ENCODE measurements at regions not wholly inside any gene's neighbourhood (a gene's known extent, or its start where the extent isn't known, plus 50 kb on each side); places are given as distances from the start of the nearest gene placed in this dataset.

DNA sequence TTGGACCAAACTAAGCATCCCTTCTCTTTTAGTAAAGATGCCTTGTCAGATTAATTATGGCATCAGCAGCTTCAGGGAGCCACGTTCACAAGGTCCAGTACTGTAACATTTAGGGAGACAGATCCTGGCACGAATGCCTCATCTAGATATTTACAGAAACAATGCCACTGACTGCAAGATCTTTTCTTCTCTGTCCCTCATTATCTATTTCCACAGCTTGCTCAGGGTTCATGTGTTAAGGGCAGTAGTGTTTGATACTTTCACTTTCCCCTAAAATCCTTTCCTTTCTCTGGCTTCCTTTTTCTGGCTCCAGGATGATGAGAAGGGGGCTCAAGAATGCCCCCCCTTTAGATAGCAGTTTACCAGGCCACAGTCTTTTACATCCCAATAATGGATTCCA, 393.9 kb downstream of the BCL11A start:
- TF ChIP-seq POLR2A (IDR thresholded peaks at IDR 0.05) (no peak), POLR2AphosphoS5 (IDR thresholded peaks at IDR 0.05) (no peak)
- TF ChIP-seq, protein P1, sequence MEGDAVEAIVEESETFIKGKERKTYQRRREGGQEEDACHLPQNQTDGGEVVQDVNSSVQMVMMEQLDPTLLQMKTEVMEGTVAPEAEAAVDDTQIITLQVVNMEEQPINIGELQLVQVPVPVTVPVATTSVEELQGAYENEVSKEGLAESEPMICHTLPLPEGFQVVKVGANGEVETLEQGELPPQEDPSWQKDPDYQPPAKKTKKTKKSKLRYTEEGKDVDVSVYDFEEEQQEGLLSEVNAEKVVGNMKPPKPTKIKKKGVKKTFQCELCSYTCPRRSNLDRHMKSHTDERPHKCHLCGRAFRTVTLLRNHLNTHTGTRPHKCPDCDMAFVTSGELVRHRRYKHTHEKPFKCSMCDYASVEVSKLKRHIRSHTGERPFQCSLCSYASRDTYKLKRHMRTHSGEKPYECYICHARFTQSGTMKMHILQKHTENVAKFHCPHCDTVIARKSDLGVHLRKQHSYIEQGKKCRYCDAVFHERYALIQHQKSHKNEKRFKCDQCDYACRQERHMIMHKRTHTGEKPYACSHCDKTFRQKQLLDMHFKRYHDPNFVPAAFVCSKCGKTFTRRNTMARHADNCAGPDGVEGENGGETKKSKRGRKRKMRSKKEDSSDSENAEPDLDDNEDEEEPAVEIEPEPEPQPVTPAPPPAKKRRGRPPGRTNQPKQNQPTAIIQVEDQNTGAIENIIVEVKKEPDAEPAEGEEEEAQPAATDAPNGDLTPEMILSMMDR (IDR thresholded peaks at IDR 0.05): no peak
